Progenitor cell of endocrine pancreas (in vitro differentiated cells): ENCODE measurements at regions not wholly inside any gene's neighbourhood (a gene's known extent, or its start where the extent isn't known, plus 50 kb on each side); places are given as distances from the start of the nearest gene placed in this dataset.
"Not testable (repeated sequence)": the region's sequence is repeated elsewhere in the genome, so short reads cannot be mapped to it uniquely, and the experiment has no call there.

Experiments
- DNase-seq: peaks from one replicate; pipeline ENCODE4 v3.0.0; 2021; ENCODE audit warnings: low spot score; ENCODE audit not compliant: unreplicated experiment
- H3K27ac Mint-ChIP-seq: 2 replicates; pipeline ENCODE4 v1.8.0; 2021; ENCODE audit warnings: mild to moderate bottlenecking, moderate library complexity, mixed read lengths
- H3K27me3 Mint-ChIP-seq: 2 replicates; pipeline ENCODE4 v1.8.0; 2021; ENCODE audit warnings: mixed read lengths
- H3K36me3 Mint-ChIP-seq: 2 replicates; pipeline ENCODE4 v1.8.0; 2022; ENCODE audit warnings: mixed read lengths; ENCODE audit not compliant: insufficient read depth
- H3K4me1 Mint-ChIP-seq: 2 replicates; pipeline ENCODE4 v1.8.0; 2021; ENCODE audit warnings: low read depth, mixed read lengths
- H3K4me3 Mint-ChIP-seq: 2 replicates; pipeline ENCODE4 v1.8.0; 2021; ENCODE audit warnings: low read depth, mild to moderate bottlenecking, moderate library complexity, mixed read lengths
- H3K9me3 Mint-ChIP-seq: 2 replicates; pipeline ENCODE4 v1.8.0; 2021; ENCODE audit warnings: low read depth, mixed read lengths
- CTCF ChIP-seq: fragments of 200-600 bp; sonication (generic); IDR thresholded peaks from one replicate; pipeline ENCODE4 v1.5.0; 2021; ENCODE audit warnings: antibody characterized with exemption, mild to moderate bottlenecking; ENCODE audit not compliant: unreplicated experiment

- no peaks in the 10 kb centered on the region for H3K36me3 Mint-ChIP-seq
- no peaks in the 10 kb centered on the region for H3K9me3 Mint-ChIP-seq
- H3K4me1 Mint-ChIP-seq, result no peaks in the 10 kb centered on the region
- H3K27ac Mint-ChIP-seq, result no peak overlapping the region
- no peaks in the 10 kb centered on the region for H3K27me3 Mint-ChIP-seq
- H3K4me3 Mint-ChIP-seq, result no peak overlapping the region
- no peak for DNase-seq
- TF ChIP-seq CTCF, result no peak
Observed at GRCh38 chr4:15333692-15334633, 93.9 kb upstream of the C1QTNF7 start.

- Mint-ChIP-seq H3K4me1 (no peaks in the 10 kb centered on the region), H3K36me3 (no peaks in the 10 kb centered on the region), H3K27ac (peak overlapping the region; percentile 57), H3K27me3 (no peaks in the 10 kb centered on the region), H3K4me3 (no peak overlapping the region), H3K9me3 (no peaks in the 10 kb centered on the region)
- DNase-seq, result no peak
- no peak for TF ChIP-seq CTCF
Observed at GRCh38 chr4:15336410-15337167, 91.2 kb upstream of the C1QTNF7 start.

- H3K27me3 Mint-ChIP-seq, H3K36me3 Mint-ChIP-seq, H3K4me3 Mint-ChIP-seq, H3K9me3 Mint-ChIP-seq, DNase-seq, H3K4me1 Mint-ChIP-seq: not testable (repeated sequence)
- peak overlapping the region; percentile 57 for H3K27ac Mint-ChIP-seq
Observed at GRCh38 chr4:15337168-15337657, 90.6 kb upstream of the C1QTNF7 start.

GRCh38 chr4:15339737-15340136, 88.1 kb upstream of the C1QTNF7 start:
- DNase-seq, result no peak
- no peak for TF ChIP-seq CTCF
- H3K27me3 Mint-ChIP-seq, result no peaks in the 10 kb centered on the region
- no peaks in the 10 kb centered on the region for H3K9me3 Mint-ChIP-seq
- no peaks in the 10 kb centered on the region for H3K36me3 Mint-ChIP-seq
- H3K27ac Mint-ChIP-seq, result no peak overlapping the region
- H3K4me3 Mint-ChIP-seq, result no peak overlapping the region
- no peaks in the 10 kb centered on the region for H3K4me1 Mint-ChIP-seq

GRCh38 chr4:15340332-15340731, 87.5 kb upstream of the C1QTNF7 start:
- DNase-seq, result no peak
- no peaks in the 10 kb centered on the region for H3K27me3 Mint-ChIP-seq
- H3K4me1 Mint-ChIP-seq, result no peaks in the 10 kb centered on the region
- no peaks in the 10 kb centered on the region for H3K36me3 Mint-ChIP-seq
- H3K27ac Mint-ChIP-seq, result no peak overlapping the region
- TF ChIP-seq CTCF, result no peak
- H3K4me3 Mint-ChIP-seq, result no peak overlapping the region
- no peaks in the 10 kb centered on the region for H3K9me3 Mint-ChIP-seq
